GM19463 (cell line): ENCODE measurements at regions not wholly inside any gene's neighbourhood (a gene's known extent, or its start where the extent isn't known, plus 50 kb on each side); places are given as distances from the start of the nearest gene placed in this dataset.

Source experiments
- ATAC-seq: cut with Tn5 transposase; IDR thresholded peaks from one replicate; pipeline ENCODE4 v1.9.1; 2021; ENCODE audit warnings: mild to moderate bottlenecking, moderate library complexity; ENCODE audit not compliant: unreplicated experiment

DNA sequence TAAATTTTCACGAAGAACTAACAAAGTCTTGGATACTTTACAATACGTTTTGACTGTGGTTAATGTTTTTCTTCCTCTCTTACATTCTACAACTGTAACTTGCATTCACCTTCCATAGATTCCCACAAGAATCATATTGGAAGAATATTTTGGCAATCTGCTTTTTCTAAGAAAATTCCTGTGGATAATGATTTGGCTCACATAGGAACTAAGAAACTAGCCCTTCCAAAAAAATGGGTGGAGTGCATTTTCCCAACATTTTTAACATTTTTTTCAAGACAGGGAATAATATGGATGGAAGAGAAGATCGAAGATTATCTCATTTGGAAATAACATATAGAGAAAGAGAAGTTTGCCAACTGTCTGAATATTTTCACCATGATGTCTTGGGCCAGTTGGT, 256.9 kb upstream of the POU2AF2 start:
- no peak for ATAC-seq

DNA sequence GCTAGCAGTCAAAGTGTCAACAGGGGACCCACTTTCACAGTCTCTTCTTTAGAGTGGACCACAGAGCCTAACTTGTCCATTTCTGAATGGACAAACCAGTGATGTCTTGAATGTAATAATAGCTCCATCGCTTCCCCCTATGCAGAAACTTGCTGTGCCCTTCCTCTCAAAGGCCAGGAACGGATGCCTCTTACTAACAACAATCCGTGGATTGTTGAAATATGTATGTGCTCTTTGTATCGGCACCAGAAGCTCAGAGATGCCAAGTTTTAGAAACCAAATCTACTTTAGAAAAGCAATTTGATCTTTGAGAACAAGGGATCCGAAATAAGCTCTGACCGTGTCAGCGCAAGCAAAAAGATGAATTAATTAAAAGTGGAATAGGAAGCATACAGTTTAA, 259.5 kb upstream of the POU2AF2 start:
- no peak for ATAC-seq

DNA sequence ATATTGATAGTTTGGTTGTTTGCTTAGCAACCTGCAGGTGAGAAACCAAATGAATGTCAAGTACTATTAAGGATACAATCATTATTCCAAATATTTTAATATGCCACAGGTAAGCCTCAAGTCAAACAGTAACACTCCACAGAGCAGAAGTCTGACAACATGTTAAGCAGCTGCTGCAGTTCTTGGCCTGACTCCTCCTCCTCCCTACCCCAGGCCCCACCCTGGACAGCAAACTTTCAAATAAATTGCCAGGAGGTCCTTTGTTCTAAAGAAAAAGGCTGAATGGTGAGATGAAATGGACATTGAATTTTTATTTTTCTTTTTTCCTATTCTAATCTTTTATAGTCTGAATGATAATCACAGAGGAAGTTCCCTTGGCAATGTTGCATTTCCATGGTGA, 260.0 kb upstream of the POU2AF2 start:
- no peak for ATAC-seq

DNA sequence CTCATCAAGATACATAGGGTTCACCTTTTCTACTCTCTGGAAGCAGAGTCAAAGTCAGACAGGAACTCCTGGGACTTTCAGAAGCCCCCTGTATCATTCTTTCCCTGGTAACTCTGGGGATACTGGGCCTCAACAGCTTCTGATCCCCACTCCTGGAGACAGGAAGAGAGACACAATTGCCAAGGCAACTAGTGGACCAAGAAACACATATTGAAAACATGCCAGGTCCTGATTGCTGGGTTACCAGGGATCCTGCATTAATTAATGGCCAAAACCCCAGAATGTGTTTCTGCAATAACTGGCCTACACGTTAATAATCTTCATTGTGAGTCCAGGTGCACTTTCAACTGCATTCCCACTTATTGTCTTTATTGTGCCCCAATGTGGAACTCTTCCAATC, 260.8 kb upstream of the POU2AF2 start:
- no peak for ATAC-seq

DNA sequence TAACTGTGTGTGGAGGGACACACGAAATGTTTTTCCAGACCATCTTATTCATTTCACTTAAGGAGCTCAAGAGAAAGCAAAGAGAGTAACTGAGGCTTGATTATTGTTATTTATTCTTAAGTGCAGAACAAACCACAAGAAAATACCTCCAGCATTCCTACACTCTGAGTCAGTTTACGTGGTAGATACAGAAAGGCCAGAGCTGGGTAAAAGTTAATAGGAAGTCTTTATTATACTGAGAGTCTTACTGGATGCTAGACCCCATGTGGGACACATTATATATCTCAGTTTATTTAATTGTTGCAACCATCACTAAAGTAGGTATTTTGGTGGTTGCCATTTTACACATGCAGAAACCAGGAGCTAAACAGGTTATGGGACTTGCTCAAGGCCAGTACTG, 261.4 kb upstream of the POU2AF2 start:
- ATAC-seq, result no peak

DNA sequence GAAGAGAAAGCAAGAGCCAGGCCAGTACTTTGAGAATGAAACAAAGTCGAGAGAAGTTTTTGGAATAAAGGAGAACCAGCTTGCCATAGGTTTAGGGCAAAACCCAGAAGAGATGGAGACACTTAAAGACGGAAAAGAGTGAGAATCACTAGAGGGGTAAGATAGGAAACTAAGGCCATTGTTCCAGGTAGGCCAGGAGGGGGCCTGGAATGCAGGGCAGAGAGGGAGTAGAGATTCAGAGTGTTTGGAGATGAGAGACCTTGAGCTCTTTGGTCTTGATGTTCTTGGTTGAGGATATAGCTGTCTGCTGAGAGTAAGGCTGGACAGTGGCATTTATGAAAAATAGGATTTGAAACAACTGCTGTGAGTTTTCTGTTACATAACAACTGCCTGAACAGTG, 263.3 kb upstream of the POU2AF2 start:
- ATAC-seq, result no peak

DNA sequence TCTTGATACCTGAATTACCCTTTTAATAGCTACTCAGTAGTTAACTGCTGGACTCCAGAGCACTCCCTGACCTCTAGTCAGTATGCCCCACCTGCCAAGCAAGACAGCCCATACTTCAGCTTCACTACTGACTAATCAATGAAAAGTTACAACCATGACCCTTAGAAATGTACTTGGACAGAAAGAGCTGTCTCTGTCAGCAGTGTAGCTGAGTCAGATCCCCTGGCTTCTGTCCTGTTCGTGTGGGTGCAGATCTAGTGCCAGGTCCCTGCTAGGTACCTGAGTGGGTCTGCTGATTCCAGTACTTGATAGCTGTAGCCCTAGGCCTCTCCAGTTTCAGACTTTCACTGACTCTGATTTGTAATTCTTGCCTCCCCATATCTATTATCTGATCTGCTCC, 265.8 kb upstream of the POU2AF2 start:
- no peak for ATAC-seq

DNA sequence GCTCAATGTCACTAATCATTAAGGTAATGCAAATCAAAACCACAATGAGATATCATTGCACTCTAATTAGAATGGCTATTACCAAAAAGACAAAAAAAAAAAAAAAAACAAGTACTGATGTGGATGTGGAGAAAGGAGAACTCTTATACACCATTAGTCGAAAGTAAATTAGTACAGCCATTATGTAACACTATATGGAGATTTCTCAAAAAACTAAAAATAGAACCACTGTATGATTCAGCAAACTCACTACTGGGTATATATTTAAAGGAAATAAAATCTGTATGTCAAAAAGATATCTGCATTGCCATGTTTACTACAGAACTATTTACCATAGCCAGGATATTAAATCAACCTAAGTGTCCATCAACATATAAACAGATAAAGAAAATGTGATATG, 265.4 kb upstream of the ARHGAP20 start:
- ATAC-seq, result no peak

DNA sequence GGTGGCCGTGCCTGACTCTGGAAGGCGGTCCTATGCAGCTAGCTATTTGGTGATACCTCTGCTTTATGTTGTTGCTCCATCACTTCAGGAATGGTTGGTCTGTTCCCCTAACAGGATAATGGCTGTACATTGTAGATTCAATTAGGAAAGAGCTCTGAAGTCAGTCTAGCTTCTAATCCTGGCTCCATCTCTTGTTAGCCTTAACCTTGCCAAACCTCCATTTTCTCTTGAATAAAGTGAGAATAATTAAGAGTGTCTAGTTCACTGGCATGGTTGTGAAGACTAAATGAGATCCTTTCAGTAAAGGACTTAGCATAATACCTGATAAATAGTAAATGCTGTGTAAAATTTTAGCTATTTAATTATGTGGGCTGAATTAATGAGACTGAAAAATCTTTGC, 262.5 kb upstream of the ARHGAP20 start:
- ATAC-seq, result no peak

DNA sequence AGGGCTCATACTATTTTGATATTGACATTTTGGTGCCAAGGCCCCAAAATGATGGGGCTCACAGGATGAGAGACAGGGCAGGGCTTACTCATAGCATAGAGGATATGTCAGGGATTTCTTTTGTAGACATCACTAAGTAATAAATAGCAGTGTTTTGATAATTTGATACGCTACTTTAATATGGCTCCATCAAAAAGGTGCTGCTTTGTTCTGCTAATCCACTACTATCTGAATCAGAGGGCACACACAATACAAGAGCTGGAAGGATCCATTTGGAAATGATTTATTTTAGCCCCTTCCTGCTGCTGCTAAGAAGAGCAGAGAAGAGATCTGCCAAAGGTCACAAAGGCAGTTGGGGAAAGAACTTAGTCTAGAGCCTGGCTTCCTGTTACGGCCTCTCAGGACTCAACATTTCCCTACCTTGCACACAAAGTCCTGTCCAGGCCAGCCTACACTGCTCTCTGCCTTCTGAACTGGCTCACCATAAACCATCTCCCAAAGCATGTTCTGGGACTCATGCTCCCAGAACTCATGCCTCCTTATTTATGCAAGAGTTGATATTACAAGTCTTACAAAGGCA, 261.3 kb upstream of the ARHGAP20 start:
- no peak for ATAC-seq

DNA sequence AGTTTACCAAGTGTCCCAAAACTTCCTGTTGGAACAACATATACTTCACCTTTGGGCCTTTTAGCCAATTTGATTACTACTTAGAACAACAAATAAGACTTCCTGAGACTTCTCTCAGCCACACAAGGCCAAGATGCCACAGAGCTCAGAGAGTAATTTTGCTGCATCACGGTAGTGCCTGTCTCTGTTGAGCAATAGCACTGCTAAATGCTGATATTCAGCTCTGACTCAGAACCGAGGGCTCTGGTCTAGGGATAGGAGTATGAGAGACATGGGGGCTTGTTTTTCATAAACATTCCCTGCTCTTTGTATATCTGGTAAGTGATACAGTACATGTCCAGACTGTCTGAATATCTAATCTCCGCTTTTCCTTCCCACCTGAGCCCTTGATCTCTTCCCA, 260.4 kb upstream of the ARHGAP20 start:
- no peak for ATAC-seq

DNA sequence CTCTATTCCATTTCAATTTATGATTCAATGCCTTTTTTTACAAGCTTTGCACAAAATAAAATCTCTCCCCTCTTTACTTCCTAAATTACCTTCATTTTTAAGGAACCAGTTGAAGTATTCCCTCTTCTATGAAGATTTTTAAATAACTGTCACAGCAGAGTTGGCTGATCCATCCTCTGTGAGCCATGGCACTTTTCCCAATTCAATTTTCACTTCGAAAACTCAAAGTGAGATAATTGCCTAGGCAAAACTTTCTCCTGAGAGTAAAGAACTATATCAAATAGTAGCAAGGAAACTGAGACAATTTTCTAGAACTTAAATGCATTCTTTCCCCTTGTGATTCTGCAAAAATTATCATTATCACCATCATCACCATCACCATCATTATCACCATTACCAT, 259.9 kb upstream of the ARHGAP20 start:
- ATAC-seq, result no peak

DNA sequence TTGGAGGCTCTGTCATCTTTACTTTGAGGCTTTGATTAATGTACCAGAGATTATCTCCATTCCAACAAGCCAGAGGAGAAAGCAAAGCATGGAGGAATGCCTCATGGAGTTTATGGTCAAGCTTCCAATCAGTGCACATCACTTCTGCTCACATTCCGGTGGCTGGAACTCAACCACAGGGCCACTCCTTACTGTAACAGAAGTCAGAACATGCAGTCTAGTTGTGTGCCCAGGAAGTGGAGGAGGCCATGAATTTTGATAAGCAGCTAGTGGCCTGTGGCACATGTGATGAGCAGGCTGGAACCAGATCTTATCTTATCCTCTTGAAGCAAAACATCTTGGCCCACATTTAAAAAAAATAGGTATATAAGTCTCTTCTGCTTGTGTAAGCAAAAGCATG, 258.9 kb upstream of the ARHGAP20 start:
- ATAC-seq, result no peak

DNA sequence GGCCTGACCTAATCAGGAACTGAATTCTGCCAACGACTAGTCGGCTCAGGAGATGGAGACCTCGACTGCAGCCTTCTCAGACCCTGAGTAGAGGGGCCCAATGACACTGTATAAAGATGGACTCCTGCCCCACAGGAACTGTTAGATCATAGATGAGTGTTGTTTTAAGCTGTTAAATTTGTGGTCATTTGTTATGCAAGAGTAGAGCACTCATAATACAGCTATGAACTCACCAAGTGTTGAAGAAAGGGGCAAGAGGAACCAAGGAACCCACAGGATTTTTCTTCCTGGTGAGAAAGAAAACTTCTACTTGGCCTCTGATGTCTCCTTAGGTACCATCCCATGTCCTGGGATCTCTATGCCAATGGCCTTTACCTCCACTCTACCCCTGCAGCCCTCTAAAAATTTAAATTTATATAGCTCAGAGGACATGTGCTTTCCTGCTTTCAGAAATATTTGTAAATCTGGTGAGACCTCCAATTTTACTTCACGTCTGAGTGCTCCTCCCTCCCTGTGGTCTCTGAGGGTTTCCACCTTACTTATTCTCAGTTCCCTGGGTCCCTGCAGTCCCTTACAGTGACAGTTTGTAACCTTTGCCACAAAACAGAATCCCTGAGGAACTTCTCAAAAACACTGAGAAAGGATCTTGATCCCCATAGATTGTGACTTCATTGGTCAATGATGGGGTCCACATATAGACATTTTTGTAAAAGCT, 256.3 kb upstream of the ARHGAP20 start:
- no peak for ATAC-seq

DNA sequence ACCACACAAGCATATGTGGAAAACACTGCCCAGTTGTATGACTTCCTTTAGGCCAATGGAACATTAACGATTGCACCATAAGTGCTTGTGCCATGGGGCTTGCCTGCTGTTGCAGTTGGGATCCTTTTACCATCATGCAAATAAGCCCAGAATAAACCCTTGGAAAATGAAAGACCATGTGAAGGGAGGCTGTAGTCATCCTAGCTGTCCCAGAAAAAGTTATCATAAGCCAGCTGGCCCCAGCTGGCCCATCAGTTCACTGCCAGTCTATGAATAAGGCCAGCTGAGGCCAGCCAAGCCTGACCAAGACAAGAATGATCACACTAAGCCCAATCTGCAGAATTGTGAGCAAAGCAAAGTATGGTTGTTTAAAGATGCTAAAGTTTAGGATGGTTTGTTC, 253.9 kb upstream of the ARHGAP20 start:
- no peak for ATAC-seq

DNA sequence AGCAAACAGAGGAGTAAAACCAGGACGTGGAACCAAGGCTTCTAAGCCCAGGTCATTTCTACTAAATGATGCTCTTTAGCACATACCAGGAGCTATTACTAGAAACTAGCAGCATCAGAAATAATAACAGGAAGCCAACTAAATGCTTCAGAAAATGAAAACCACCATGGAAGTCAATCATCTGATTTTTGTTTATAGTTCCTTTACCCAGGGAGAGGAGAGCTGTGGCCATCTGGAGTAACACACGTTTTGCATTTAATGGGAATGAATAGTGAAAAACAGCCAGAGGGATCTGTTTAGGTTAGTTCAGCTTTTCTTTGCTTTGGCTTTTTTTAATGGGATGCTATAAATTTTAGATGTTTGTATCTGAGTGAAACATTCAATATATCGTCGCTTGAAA, 250.7 kb upstream of the ARHGAP20 start:
- no peak for ATAC-seq

DNA sequence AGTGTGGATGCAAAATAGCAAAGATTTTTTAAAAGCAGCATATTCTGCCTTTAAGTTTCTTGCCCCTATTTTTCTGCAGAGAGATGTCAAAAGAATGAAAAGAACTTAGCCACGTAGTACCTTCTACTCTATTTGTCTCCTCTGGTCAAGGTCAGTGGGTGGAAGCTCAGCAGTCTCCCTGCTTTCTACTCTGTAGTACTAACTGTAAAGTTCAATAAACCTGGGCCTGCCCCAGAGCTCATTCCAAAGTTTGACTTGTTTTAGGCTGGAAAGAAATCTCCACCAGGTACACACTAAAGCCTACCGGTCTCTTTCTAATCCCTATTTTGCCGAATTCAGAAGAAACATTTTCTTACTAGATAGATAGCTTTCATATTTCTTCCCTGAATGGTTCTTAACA, 247.9 kb upstream of the ARHGAP20 start:
- ATAC-seq, result no peak

DNA sequence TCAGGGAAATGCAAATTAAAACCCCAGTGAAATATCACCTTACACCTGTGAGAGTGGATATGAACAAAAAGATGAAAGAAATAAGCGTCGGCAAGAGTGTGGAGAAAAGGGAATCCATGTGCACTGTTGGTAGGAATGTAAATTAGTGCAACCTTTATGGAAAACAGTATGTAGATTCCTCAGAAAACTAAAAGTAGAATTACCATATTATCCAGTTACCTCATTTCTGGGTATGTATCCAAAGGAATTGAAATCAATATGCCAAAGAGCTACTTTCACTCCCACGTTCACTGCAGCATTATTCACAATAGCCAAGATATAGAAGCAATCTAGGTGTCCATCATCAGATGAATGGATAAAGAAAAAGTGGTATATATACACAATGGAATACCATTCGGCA, 246.0 kb upstream of the ARHGAP20 start:
- ATAC-seq, result no peak

DNA sequence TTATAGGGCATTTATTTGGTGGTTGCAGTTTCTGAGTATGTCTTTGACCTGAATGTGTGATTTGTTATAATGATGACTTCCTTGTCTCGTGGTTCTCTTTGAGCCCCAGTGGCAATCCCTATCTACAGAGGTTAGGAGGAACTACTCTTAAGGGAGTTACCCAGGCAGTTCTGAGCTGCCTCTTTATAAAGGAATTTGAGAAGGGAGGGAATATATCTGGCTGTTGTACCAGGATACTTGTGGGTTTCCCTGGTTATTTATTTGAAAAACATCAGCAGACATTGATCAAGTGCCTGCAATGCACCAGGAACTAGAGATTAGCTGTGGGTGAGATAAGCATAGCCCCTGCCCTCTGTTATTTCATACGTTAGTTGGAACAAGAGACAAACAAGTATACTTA, 243.5 kb upstream of the ARHGAP20 start:
- no peak for ATAC-seq

DNA sequence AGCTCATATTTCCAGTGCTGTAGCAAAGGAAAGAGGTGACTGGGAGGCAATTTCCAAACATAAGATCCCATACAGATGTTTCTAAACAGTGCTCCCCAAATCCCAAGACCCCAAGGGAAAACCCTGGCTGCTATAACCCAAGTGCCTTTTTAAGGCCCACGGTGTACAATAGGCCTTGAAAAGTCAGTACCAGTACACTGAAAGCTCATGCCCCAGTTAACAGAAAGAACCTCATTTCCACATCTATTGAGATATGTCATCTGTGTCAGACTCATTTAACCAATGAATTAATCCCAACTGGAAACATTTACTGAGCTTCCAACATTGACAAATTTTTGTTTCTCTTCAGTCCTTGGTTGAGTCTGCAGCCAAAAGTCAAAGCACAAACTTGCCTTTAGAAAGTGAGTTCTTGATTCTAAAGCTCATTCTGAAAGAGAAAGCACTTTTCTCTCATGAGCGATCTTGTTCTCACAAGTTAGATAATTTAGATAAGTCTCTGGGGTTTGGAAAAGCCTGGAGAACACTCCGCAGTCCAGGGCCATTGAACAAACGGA, 239.8 kb upstream of the ARHGAP20 start:
- peak; percentile 38 for ATAC-seq

DNA sequence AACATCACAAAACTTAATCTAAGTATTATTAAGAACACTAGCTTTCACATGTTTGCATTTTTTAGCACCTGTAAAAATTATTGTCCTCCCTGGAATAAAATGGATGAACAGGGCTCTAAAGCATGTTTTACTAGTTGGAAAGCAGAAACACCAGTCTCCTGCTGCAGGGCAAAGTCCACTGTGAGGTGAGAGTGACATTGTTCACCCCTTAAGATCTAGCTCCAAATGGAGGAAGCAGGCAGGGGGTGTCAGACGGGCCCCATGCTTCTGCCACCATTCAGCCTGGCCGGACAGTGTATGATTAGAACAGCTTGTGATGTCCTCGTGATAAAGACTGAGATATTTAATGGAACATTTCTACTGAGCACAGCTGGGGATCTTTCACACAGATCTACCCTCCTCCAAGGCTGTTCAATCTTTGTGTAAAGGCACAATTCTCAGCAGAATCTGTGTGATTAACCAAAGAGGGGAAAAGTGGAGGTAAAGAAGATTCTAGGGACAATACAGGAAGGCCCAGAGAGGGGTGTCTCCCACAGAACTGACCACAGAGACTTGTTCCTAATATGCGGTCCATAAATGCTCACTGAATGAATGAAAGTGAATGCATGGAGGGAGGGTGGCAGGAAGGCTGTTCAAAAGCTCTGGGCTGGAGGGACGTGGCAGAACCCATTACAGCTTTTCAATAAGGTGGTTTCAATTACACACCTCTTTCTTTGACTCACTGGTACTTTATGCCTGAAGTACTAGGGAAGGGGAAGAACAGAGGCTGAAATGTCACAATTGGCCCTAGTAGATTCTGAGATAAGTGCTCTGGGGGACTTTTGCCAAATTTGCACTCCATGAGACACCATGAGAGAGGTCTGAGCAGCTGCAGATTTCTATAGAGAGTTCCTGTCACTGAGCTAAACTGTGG, 239.1 kb upstream of the ARHGAP20 start:
- ATAC-seq, result peak; percentile 68

DNA sequence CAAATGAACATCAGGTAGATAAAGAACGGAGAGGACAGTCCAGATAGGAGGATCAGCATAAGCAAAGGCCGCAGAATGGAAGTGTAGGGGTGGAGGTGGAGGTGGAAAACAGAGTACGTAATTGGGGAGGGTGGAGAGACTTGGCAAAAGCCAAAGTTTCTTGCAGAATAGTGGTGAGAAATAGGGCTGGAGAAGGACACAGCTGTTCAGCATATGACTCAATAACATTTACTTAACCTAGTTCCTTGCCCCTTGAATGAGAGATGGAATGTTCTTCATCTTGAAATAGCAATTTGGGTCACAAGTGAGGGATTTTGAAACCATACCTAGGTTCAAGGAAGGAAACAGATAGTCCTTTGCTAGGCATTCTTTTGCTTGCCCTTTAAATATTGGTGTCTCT, 235.9 kb upstream of the ARHGAP20 start:
- no peak for ATAC-seq
